Kidney glomerular epithelial cell (primary cell): ENCODE measurements at regions not wholly inside any gene's neighbourhood (a gene's known extent, or its start where the extent isn't known, plus 50 kb on each side); places are given as distances from the start of the nearest gene placed in this dataset.

Experiments used
- DNase-seq: peaks from one replicate; lab custom pipeline; 2025; lab: John Stamatoyannopoulos, UW

DNA sequence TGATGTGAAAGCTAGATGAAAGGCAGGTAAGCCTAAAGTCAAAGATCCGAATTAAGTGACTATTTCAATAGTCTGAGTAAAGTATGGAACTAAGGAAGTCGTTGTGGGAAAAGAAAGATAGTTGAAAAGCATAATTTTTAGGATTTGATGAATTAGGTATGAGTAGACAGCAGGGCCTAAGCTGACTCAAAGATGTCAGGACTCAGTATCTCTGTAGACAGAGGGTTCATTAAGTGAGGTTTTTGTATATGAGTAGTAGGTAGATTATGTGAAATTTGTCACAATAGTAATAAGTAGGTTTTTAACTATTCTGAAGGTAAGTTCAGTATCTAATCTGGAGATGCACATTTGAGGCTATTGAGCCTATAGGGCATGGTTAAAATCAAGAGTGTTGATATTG, 196.4 kb downstream of the RASSF9 start:
- DNase-seq, result no peak

DNA sequence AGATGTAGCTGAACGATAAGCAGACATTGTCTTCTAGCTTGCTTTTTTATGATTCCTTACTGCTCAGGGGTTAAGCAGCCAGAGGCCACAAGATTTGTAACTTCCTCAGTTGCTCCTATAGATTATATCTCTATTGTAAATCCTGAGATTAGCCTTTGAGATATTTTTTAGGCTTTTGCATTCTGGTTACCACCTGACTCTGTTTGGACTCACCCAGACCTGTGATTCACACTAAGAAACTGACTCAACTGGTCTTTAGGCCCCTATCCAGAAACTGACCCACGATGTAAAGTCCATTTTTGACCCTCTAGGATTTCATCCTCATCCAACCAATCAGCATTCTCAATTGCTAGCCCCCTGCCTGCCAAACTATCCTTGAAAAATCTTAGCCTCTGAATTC, 194.4 kb downstream of the RASSF9 start:
- no peak for DNase-seq

DNA sequence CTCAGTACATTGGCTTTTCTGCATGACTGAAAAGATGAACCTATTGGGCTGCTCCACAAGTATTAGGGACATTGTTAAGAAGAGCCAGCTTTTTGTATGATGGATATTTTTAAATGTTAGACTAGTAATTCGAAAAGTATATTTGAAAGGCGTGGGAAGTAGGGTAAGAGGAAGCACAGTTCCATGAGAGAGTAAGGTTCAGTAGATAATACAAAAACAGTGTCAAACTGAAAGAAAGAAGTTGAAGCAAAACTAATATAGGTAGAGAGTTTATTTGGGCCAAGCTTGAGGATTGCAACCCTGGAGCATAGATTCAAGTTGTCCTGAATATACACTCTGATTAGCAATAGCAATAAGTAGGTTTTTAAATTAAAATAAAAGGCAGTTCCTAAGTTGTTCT, 193.9 kb downstream of the RASSF9 start:
- DNase-seq, result no peak

DNA sequence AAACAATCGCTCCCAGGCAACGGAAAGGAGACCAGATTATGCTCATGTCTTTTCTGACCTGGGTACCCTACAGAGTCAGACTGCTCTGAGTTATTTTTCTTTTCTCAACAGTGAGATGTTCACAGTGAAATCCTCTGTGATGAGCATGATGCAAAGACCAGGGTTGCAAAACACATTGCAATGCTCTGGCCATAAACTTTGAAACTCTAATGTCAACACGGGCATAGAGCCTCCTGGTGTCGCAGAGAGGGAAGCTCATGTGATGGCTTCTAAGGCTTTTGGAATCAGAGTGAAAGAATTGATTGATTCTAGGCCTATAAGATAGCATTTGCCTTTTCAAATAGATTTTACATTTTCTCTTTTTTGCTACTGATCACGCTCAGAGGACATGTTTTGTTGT, 193.4 kb downstream of the RASSF9 start:
- DNase-seq, result no peak

DNA sequence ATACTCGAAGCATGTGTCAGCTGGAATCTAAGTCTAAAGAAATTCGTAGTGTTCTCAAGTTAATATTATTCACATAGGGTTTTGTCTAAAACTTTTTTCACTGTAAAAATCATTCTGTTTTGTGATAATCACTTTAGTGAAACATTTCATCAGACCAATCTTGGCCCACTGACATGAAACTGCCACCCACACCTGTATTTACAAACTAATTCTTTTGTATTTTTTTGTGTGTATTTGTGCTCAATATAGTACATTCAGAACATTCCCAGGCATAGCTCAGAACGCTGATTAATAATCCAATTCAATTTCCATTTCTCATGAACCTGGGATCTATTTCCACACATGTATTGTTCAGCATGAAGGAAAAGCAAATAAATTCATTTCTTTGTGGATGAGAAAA, 191.7 kb downstream of the RASSF9 start:
- no peak for DNase-seq

DNA sequence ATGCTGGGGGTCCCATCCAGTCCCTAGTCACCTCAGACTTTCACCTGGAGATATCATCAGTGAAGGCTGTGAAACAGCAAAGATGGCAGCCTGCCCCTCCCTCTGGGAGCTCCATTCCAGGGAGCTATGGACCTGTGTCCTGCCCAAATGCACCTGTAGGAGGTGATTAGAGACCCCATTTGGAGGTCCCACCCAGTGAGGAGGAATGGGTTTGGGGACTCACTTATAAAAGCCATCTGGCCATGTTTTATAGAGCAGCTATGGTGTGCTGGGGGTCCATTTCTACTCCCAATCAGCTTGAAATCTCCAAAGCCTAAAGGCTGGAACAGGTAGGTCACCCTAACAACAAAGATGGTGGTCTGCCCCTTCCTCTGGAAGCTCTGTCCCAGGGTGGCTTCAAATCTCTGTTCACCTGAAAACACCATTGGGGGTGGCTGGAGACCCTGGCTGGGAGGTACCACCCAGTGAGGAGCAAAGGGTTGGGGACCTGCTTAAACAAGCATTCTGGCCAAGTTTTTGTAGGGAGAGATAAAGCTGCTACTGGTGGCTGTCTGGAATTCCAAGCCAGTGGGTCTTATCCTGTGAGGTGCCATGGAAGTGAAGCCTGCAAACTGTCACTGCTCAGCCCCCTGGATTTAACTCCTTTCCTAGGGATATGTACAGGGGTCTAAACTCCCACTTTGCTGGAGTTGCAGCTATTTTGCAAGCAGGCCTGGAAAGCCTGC, 182.3 kb downstream of the RASSF9 start:
- DNase-seq, result no peak

DNA sequence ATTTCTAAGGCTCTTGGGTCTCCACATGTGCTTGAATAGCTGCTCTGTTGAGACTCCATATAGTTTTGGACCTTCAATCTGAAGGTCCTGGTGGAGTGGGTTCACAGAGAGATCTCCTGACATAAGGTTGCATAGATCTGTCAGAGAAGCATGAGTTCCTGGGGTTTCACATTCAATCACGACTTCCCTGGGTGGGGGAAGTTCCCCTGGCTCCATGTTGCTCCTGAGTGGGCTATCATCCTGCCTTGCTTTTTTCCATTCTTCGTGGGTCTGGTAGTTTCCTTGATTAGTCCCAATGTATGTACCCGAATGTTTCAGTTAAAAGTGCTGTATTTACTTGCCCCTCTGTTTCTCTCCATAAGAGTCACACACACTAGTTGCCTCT, 181.8 kb downstream of the RASSF9 start:
- no peak for DNase-seq

DNA sequence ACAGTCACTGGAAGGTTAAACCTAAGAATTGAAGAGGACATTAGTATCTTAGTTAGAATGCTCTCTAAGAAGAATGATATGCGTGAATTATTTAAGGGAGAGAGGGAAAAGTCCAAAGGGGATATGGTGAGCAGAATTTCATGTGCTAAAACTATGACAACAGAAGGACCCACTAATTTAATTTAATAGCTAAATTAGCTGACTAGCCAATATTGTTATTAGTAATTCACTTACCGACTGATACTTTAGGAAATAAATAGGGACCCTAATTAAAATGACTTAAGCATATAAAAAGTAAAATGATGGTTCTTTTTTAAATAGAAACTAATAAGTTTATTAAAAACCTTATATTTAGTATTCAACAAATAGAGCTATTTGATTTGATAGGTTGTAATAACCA, 179.6 kb downstream of the RASSF9 start:
- no peak for DNase-seq

DNA sequence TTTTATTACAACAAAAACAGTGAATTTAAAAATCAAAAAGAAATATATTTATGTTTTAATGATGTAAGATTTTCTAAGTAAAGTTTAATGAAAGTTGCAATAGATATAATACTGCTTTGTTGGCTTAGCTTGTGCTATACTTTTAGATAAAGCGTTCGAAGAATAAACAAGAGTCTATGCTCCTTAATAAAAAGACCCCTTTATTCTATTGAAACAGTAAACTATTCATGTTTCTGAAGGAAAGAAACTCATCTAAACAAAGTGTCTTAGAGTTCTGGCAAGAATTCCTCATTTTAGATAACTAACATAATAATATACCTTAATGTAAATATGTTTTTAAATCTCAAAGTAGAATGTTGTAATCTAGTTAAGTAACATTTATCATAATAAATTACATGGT, 179.0 kb downstream of the RASSF9 start:
- DNase-seq, result no peak

DNA sequence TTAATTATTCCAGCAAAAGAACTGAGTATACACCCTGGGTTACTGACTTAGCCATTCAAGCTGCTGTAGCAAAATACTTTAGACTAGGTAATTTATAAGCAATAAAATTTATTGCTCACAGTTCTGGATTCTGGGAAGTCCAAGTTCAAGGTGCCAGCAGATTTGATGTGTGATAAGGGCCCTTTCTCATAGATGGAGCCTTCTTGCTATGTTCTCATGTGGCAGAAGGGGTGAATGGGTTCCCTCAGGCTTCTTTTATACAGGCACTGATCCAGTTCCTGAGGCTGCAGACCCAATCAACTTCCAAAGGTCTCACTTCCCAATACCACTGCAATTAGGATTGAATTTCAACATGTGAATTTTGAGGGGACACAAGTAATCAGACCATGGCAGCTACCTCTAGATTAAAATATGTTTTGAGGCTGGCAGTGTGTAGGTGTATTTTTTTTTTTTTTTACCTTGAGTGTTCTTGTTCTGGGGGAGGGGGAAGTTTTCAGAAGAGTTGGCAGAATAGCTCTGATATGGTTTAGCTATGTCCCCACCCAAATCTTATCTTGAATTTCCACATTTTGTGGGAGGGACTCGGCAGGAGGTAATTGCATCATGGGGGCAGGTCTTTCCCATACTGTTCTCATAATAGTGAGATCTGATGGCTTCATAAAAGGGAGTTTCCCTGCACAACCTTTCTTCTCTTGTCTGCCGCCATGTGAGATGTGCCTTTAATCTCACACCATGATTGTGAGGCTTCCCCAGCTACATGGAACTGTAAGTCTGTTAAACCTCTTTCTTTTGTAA, 178.2 kb downstream of the RASSF9 start:
- no peak for DNase-seq

DNA sequence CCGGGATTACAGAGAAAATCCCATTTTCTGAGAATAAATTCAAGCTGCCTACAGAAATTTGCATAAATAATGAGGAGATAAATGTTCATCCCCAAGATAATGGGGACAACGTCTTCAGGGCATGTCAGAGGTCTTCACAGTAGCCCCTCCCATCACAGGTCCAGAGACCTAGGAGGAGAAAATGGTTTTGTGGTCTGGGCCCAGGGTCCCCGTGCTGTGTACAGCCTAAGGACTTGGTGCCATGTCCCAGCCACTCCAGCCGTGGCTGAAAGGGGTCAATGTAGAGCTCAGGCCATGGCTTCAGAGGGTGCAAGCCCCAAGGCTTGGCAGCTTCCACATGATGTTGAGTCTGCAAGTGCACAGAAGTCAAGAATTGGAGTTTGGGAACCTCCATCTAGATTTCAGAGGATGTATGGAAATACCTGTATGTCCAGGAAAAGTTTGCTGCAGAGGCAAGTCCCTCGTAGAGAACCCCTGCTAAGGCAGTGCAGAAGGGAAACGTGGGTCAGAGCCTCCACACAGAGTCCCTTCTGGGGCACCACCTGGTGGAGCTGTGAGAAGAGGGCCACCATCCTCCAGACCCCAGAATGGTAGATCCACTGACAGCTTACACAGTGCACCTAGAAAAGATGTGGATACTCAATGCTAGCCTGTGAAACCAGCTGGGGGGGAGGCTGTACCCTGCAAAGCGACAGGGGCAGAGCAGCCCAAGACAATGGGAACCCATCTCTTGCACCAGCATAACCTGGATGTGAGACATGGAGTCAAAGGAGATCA, 176.3 kb downstream of the RASSF9 start:
- DNase-seq, result no peak

DNA sequence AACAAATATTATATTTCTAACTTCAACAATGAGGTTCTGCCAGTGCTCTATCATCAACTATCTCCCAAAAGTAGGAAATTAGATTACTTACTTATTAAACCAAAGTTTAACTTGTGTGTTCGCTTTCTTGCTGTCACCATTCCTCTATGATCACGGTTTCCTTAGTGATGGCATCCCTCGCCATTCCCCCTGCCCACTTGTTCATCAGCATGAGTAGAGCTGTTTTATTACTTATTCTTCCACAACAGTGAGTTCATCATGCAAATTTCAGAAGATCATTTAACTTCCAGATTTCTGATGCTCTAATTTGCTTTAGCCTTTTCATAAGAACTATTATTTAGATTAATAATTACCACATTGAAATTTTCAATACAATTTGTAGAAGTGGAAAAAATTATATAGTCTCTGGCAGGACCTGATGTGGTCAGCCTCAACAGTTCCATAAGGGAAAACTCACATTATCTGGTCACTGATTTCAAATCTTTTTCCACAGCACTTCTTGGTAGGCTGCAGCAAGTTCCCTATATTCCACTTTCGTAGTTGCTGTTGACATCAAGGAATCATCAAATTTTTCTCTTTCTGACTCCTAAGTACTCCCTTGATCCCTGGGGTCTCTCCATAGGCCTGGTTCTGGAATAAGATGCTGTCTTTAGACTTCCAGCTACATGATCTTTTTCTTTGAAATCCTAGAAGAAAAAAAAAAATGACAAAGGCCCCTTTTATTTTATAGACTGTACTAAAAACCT, 174.6 kb downstream of the RASSF9 start:
- DNase-seq, result no peak

DNA sequence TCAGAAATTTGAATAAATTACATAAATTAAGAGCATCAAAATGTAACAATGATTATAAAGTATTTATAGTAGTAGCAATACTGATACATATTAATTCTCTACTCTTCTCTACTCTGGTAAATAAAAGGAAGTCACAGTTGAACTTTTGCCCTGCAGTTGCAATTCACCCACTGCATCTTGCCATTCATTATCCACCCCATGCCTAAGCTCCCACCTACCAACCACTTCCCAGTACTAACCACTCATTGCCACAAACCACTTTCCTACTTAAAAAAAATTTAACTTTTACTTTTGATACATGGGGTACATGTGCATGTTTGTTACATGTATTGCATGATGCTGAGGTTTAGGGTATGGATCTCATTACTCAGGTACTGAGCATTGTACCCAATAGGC, 174.0 kb downstream of the RASSF9 start:
- no peak for DNase-seq

DNA sequence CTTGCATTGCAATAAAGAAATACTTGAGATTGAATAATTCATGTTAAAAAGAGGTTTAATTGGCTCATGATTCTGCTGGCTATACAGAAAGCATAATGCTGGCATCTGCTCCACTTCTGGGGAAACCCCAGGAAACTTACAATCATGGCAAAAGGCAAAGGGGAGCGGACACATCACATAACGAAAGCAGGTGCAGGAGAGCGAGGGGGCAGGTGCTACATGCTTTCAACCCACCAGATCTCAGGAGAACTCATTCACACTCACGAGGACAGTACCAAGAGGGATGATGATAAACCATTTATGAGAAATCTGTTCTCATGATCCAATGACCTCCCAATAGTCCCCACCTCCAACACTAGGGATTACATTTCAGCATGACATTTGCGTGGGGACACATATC, 172.6 kb downstream of the RASSF9 start:
- DNase-seq, result no peak

DNA sequence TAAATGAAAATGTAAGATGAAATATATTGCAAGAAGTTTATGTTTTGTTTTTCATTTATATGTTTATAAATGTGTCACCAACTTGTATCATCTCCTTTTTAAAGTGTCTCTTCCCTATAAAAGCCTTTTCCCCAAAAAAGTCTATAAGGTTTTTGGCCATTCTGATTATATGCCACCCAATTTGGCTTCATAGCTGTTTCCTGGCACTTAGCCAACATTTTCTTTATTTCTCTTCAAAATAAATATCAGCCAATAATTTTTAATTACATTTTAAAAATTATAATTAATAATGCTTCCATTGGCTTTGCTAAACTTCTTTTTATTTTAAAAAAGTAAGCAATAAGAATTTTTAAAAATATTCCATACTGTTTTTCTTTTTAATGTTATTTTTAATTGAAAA, 171.8 kb downstream of the RASSF9 start:
- DNase-seq, result no peak

DNA sequence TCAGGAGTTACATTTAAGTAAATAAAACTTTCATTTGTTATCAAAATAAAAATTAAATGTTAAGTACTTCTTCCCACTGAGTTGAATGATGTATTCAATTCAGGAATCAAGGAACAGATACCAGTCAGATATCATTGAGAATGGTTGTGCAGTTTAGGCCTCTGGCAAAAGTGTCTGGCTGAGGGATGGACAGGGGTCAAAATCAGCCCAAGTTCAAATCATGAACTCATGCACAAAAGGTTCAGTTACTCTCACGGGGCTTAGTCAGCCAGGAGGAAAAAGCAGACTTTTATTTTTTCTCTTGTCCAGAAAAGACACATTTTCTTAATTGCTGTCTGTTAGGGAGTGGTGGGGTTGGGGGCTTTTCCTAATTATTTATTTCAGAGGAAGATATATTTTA, 166.3 kb downstream of the RASSF9 start:
- DNase-seq, result no peak

DNA sequence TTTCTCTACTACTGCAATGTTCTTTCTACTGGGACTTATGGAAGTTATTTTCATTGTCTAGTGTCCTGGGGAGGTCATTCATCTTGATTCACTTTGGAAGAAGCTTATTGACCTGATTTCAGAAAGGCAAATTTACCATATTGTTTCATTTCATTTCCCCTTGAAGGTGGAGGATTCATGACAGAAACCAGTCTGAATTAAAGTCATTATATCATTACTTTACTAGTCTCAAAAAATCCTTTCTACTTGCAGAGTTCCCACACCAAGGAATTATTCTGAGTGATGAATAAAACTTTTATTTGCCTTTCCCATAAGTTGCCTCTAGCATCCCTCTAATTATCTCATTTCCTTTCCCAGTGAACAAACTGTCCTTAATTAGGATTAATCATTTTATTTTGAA, 163.8 kb downstream of the RASSF9 start:
- DNase-seq, result no peak

DNA sequence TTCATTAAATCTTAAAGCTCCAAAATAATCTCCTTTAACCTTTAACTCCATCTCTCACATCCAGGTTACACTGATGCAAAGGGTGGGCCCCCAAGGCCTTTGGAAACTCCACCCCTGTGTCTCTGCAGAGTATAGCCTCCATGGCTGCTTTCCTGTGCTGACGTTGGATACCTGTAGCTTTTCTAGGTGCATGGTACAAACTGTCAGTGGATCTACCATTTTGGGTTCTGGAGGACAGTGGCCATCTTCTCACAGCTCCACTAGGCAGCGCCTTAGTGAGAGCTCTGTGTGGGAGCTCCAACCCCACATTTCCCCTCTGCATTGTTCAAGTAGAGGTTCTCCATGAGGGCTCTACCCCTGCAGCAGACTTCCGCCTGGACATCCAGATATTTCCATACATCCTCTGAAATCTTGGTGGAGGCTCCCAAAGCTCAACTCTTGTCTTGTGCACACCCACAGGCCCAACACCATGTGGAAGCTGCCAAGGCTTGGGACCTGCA, 162.2 kb downstream of the RASSF9 start:
- DNase-seq, result no peak

DNA sequence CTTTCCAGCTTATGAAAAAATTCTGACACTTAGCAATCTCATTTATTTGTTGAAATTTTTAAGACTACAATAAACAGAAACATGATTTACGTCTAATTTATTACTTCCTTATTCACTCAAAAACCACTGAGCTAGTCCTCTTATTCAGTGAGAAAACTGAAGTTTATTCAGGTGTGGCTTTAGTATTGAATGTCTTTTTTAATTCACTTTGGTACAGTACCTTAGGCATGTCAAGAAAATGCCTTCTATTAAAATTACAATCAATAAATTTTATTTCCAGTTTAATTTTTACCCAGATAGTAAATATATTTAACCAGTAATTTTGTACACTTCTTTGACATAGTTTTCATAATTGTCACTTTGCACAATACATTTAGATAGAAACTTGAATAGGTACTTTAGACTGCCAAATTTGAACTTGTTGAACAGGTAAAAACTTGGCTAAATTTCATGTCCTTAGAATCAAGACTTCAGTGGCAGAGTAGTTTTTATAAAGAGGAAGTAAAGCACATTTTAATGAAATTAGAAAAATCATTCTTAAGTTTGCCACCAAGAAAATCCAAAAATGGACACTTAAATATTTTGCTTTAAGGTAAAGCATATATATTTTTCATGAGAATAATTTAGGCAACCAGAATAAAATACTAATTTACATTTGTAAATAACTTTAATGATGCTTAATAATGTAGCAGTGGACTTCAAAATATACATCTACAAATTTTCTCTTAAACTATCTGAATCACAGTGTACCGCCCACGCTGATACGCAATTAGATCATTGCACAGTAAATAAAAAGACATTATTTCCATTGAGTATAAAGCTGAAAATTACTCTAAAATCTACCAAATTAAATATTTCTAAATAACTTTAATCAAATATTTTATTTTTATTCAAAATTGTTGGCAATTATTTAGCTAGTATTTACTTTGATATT, 159.1 kb downstream of the RASSF9 start:
- no peak for DNase-seq

DNA sequence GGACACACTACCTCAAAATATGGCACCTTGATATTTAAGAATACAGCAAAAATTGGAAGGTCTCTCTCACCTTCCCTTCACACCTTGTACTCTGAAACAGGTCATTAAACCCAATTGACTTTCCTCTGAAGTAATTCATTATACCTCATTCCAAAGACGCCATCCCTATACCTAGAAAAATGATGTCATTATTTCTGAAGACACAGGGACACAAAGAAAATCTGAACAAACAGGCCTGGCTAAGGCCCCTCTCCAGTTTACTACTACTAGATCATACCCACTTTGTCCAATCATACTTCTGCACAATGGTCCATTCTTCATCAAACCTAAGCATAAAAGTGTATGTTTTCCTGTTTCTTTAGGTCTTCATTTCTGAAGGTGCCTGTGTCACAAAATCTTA, 156.9 kb downstream of the RASSF9 start:
- no peak for DNase-seq

DNA sequence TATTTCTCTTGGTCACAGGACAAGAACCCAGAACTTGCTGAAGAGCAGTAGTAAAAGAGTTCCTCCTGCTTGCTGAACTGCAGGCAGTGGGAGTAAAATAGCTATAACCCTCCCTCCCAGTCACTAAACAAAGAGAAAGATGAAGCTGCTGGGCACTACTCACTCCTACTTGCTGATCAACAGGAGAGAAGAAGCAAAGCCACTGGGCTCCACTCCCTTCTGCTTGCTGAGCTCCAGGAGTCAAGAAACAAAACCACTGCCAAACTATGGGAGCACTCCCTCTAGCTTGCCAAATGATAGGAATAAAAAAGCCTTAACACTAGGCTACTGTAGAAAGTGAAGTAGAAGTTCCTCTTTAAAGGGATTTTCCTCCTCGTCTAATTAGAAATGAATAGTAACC, 155.3 kb downstream of the RASSF9 start:
- DNase-seq, result no peak
